Upper lobe of left lung (tissue), 6 donors: ENCODE measurements at regions not wholly inside any gene's neighbourhood (a gene's known extent, or its start where the extent isn't known, plus 50 kb on each side); places are given as distances from the start of the nearest gene placed in this dataset.

Experiments used
- ATAC-seq, 2 donors: fragments of 200-7000 bp; cut with Tn5 transposase; one replicate each; pipeline ENCODE4 v1.9.1; 2022; ENCODE audit warnings: mild to moderate bottlenecking in 2 of 2, moderate library complexity in 2 of 2; ENCODE audit not compliant: low FRiP score in 2 of 2
- DNase-seq, 2 donors: peaks; one replicate each; pipeline ENCODE4 v3.0.0-alpha.2; 2019 to 2020
- H3K27ac ChIP-seq, 4 donors: fragments of 200-600 bp; sonication (generic); one replicate each; pipeline ENCODE4 v1.5.1; 2016 to 2019
- H3K27me3 ChIP-seq, 4 donors: fragments of 200-600 bp; sonication (generic); one replicate each; pipeline ENCODE4 v1.5.1; 2017 to 2019
- H3K36me3 ChIP-seq, 4 donors: fragments of 200-600 bp; sonication (generic); one replicate each; pipeline ENCODE4 v1.5.1; 2016 to 2019
- H3K4me1 ChIP-seq, 4 donors: fragments of 200-600 bp; sonication (generic); one replicate each; pipeline ENCODE4 v1.5.1; 2018 to 2019
- H3K4me3 ChIP-seq, 4 donors: fragments of 200-600 bp; sonication (generic); one replicate each; pipeline ENCODE4 v1.5.1; 2017 to 2019; ENCODE audit warnings: mild to moderate bottlenecking in 2 of 4, moderate library complexity in 1 of 4
- H3K9me3 ChIP-seq, 4 donors: fragments of 200-600 bp; sonication (generic); one replicate each; pipeline ENCODE4 v1.5.1; 2018 to 2019
- CTCF ChIP-seq, 6 experiments: fragments of 450-650 bp in 4 of 6; fragments of 200-600 bp in 2 of 6; sonication (generic) in 2 of 6; IDR thresholded peaks; one replicate each; pipeline ENCODE4 v1.5.1; 2016 to 2019; ENCODE audit warnings: antibody characterized with exemption in 6 of 6
- EP300 ChIP-seq, 4 donors: sonication (generic); formaldehyde crosslinking; IDR thresholded peaks; one replicate each; pipeline ENCODE4 v1.5.1; 2017; ENCODE audit warnings: antibody characterized with exemption in 4 of 4, control low read depth in 2 of 4
- POLR2A ChIP-seq, 4 donors: fragments of 450-650 bp; IDR thresholded peaks; one replicate each; pipeline ENCODE4 v1.5.1; 2016 to 2017; ENCODE audit warnings: antibody characterized with exemption in 4 of 4, mild to moderate bottlenecking in 2 of 4
- POLR2AphosphoS5 ChIP-seq, 2 donors: sonication (generic); formaldehyde crosslinking; IDR thresholded peaks; one replicate each; pipeline ENCODE4 v1.5.1; 2017; ENCODE audit warnings: antibody characterized with exemption in 2 of 2
- WGBS, 2 donors: methylation state at CpG; one replicate each; pipeline ENCODE4 v1.1.5; 2017 to 2018; 5-methylcytosine and 5-hydroxymethylcytosine counted together
- donor health status: DM: no; HTN: no; CAD: no; lungs with moderate emphysema.
- donor health status: DM: no; HTN: yes; CAD: no; lungs with severe emphysema.

GRCh38 chr10:60706146-60706545 lies 72.1 kb upstream of the CDK1 start:
- H3K27me3 ChIP-seq = no peaks in the 10 kb centered on the region
- no peak for DNase-seq
- WGBS, 2 donors = 62 to 90% methylated on average over 1 of the region's 1 CpG
- no peak for ATAC-seq
- peaks cover 0 to 5% (median 0%) of the 10 kb centered on the region in 4 donors for H3K4me1 ChIP-seq
- no peak overlapping the region for H3K4me3 ChIP-seq
- TF ChIP-seq EP300 (IDR thresholded peaks at IDR 0.05) = no peak
- no peak for TF ChIP-seq POLR2AphosphoS5 (IDR thresholded peaks at IDR 0.05)
- no peak for TF ChIP-seq POLR2A (IDR thresholded peaks at IDR 0.05)
- TF ChIP-seq CTCF (IDR thresholded peaks at IDR 0.05) = no peak
- H3K9me3 ChIP-seq = no peaks in the 10 kb centered on the region
- H3K27ac ChIP-seq = no peak overlapping the region
- no peaks in the 10 kb centered on the region for H3K36me3 ChIP-seq

DNA sequence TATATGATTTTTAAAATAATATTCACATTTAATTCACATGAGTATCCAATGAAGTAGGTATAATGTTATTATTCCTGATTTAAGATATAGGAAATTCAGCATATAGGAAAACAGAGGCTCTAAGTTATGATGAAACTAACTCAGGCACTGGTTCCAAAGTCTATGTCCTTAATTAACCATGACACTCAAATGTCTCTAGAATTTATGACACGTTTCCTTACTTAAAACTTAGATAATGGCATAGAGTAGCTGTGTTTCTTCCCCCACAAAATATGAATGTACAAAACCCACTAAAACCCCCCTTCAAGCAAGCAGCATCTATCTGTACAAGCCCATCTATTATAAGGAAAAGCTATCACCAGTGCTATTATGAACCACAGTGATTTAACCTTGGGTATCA lies 72.9 kb upstream of the CDK1 start:
- WGBS, 2 donors = 77 to 87% methylated on average over 1 of the region's 1 CpG
- ATAC-seq = no peak

DNA sequence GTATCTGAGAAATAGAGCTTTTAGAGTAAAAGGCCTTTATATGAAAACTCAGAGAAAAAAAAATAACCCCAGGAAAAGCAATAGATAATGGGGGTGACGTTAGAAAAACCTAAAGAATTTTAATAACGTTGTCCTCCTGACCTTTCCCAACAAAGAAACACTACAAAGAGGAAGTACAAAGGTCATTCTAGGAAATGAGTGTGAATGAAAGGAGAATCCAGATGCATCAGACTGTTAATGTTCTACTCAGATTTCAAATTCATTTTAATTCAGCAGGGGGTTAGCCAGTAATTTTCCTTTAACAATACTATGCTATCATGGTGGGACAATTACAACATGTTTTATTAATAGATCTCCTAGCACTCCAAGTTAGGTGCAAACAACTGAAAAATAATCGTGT lies 73.8 kb upstream of the CDK1 start:
- no peak for TF ChIP-seq POLR2AphosphoS5 (IDR thresholded peaks at IDR 0.05)
- Histone ChIP-seq H3K4me1 (peaks cover 0 to 5% (median 0%) of the 10 kb centered on the region in 4 donors), H3K9me3 (no peaks in the 10 kb centered on the region), H3K27ac (no peak overlapping the region), H3K4me3 (no peak overlapping the region), H3K27me3 (no peaks in the 10 kb centered on the region), H3K36me3 (no peaks in the 10 kb centered on the region)
- ATAC-seq (no peak), DNase-seq (no peak)
- WGBS, 2 donors = 25 to 32% methylated on average over 3 of the region's 3 CpGs

More for the DNA sequence above, 72.9 kb upstream of the CDK1 start:
- H3K27ac ChIP-seq = no peak overlapping the region
- H3K4me3 ChIP-seq = no peak overlapping the region
- no peaks in the 10 kb centered on the region for H3K27me3 ChIP-seq
- TF ChIP-seq POLR2A (IDR thresholded peaks at IDR 0.05) = no peak
- no peak for TF ChIP-seq POLR2AphosphoS5 (IDR thresholded peaks at IDR 0.05)
- no peak for TF ChIP-seq CTCF (IDR thresholded peaks at IDR 0.05)
- TF ChIP-seq EP300 (IDR thresholded peaks at IDR 0.05) = no peak
- no peaks in the 10 kb centered on the region for H3K9me3 ChIP-seq
- DNase-seq = no peak
- H3K36me3 ChIP-seq = no peaks in the 10 kb centered on the region
- peaks cover 0 to 5% (median 0%) of the 10 kb centered on the region in 4 donors for H3K4me1 ChIP-seq

- H3K27ac ChIP-seq = no peak overlapping the region
- DNase-seq (no peak), ATAC-seq (no peak)
- H3K9me3 ChIP-seq = no peaks in the 10 kb centered on the region
- no peaks in the 10 kb centered on the region for H3K36me3 ChIP-seq
- TF ChIP-seq POLR2A (IDR thresholded peaks at IDR 0.05) = no peak
- TF ChIP-seq POLR2AphosphoS5 (IDR thresholded peaks at IDR 0.05) = no peak
- no peak for TF ChIP-seq EP300 (IDR thresholded peaks at IDR 0.05)
- TF ChIP-seq CTCF (IDR thresholded peaks at IDR 0.05) = no peak
- H3K4me3 ChIP-seq = no peak overlapping the region
- 85 to 91% methylated on average over 7 of the region's 7 CpGs for WGBS, 2 donors
- H3K27me3 ChIP-seq = no peaks in the 10 kb centered on the region
- peaks cover 0 to 5% (median 0%) of the 10 kb centered on the region in 4 donors for H3K4me1 ChIP-seq
Observed at GRCh38 chr10:60703266-60704041, 74.8 kb upstream of the CDK1 start.

DNA sequence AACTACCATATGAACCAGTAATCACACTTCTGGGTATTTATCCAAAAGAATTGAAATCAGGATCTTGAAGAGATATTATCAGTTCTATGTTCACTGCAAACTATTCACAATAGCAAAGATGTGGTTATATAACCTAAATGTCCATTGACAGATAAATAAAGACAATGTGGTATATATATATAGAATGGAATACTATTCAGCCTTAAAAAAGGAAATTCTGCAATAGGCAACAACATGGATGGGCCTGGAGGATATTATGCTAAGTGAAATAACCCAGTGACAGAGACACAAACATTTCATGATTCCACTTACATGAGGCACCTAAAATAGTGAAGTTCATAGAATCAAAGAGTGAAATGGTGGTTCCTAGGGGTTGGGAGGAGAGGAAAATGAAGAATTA lies 90.6 kb upstream of the CDK1 start:
- no peak for ATAC-seq
- no peak overlapping the region for H3K27ac ChIP-seq
- no peak overlapping the region for H3K4me3 ChIP-seq
- TF ChIP-seq EP300 (IDR thresholded peaks at IDR 0.05) = no peak
- TF ChIP-seq POLR2AphosphoS5 (IDR thresholded peaks at IDR 0.05) = no peak
- no peak for TF ChIP-seq POLR2A (IDR thresholded peaks at IDR 0.05)
- no peak for TF ChIP-seq CTCF (IDR thresholded peaks at IDR 0.05)
- H3K27me3 ChIP-seq = no peaks in the 10 kb centered on the region
- no peaks in the 10 kb centered on the region for H3K4me1 ChIP-seq
- peaks cover 0 to 2% (median 0%) of the 10 kb centered on the region in 4 donors for H3K9me3 ChIP-seq
- DNase-seq = no peak
- no peaks in the 10 kb centered on the region for H3K36me3 ChIP-seq
